ENCODE measurements at regions not wholly inside any gene's neighbourhood (a gene's known extent, or its start where the extent isn't known, plus 50 kb on each side); places are given as distances from the start of the nearest gene placed in this dataset.

- TF ChIP-seq CTCF (IDR thresholded peaks at IDR 0.05; ENCODE audit: low read depth, low read length) = no peak
- TF ChIP-seq POLR2A (IDR thresholded peaks at IDR 0.05; ENCODE audit: extremely low read depth, insufficient read length) = no peak
- TF ChIP-seq MYC (IDR thresholded peaks at IDR 0.05; ENCODE audit: low read depth, low read length) = no peak
Observed at GRCh38 chr18:46402945-46403344, 254.1 kb downstream of the LOXHD1 start.
